Pulmonary artery endothelial cell (primary cell): ENCODE measurements at regions not wholly inside any gene's neighbourhood (a gene's known extent, or its start where the extent isn't known, plus 50 kb on each side); places are given as distances from the start of the nearest gene placed in this dataset.
"Not testable (repeated sequence)": the region's sequence is repeated elsewhere in the genome, so short reads cannot be mapped to it uniquely, and the experiment has no call there.

Experiments
- DNase-seq: peaks from one replicate; pipeline ENCODE4 v3.0.0-alpha.2; 2011; ENCODE audit warnings: low read depth, low spot score

DNA sequence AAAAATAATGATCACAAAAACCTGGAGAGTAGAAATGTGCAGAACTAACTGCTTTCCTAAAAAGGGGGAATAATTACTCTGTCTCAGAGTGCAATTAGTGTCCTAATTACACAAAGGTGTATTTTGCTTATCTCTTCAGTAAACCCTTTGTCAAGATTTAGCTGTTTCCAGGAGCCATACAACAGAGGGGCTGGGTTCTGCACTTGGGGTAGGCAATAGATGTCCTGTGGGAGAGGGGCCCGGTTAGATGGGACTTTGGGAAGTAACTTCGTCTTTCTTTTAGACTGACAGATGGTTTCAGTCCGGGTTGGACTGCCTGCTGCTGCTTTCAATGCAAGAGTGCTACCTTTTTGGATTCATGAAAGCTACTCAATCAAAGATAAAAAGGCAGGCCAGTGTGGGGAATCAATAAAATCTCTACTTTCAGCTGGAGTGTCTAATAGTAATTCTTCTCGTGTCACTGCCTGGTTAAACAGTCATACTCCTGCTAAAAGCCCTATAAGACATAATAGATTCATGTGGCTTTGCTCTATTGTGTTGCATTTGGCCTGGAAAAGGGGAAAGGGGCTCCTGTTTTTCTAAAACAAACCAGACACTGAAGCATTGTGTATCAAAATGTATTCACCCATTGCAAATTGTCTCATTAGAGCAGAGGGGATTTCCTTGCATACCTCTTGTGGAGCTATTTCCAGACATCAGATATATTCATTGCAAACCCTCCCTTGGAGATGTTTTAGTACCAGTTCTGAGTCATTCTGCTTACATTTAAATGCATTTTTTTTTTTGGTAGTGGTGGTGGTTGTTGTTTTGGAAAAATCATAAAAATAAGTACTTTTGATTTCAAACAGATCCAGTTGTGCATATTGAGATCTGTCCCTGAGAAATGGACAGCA, 83.3 kb upstream of the PCDH8 start:
- DNase-seq = no peak

DNA sequence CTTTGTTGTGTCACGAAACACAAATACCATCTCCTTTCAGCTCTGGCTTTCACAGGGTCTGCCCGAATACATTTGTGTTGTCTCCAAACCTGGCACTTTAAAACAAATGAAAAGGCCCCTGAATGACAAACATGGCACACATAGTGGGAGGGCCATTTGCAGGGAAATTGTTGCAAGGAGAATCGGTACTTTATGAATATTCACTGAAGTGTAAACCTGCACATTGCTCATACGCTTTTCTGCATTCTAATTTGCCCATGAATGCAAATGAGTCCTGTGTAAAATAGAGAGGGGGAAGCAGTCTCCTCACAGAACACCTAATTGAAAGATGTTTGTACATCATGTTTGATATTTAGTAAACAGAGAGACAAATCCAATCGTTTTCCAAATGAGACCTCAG, 82.7 kb upstream of the PCDH8 start:
- DNase-seq = no peak

DNA sequence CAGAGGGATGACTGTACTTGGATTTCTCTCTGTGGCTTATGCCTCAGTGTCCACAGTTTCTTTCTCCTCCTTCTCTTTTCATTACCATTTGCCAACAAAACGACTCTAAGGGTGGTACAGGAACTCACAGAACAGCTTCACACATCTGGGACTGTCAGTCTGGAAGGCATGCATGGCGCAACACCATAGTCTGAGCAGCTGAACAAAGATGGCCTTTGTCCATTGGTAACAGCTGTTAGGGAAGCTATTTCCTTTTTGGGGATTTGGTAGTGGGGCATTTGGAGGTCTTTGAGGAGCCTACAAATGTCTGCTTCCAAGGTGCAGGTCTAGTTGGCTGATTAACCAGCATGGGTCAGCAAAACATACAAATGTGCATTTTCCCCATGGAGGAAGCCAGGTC, 81.4 kb upstream of the PCDH8 start:
- no peak for DNase-seq

DNA sequence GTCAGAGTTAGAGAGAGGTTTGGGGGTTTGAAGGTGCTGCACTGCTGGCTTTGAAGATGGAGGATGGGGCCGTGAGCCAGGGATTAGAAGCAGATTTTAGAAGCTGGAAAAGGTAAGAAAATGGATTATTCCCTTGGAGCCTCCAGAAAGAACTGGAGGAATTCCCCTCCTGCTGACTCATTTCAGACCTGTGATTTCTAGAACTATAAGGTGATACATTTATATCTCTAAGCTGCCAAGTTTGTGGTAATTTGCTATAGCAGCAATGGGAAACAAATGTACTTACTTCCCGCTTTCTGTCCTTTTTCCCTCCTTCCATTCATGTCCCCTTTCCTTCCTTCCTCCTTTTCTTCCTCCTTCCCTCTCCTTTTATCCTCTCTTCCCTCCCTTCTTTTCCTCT, 78.5 kb upstream of the PCDH8 start:
- no peak for DNase-seq

DNA sequence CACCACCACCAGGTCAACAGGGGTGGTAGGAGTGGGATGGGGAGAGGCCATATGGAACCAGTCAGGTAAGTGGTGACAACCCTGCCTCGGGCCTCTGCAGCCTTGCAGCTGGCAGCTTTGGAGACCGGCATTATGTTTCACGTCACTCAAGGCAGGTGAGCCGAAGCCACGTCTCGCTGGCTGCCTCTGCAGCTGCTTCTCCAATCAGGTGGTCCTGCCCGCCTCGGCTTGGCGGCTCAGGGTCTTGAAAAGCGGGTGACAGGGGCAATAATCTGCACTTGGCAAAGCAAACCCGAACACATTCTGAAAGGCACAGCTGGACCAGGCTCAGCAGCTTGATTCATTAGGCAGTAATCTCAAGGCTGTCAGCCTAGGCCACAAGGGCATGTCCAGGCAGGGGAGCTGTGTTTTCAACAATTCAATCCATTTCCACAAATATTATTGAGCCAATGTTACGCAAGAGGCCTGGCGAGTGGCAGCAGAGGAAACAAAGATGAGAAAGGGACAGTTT, 77.4 kb upstream of the PCDH8 start:
- no peak for DNase-seq

DNA sequence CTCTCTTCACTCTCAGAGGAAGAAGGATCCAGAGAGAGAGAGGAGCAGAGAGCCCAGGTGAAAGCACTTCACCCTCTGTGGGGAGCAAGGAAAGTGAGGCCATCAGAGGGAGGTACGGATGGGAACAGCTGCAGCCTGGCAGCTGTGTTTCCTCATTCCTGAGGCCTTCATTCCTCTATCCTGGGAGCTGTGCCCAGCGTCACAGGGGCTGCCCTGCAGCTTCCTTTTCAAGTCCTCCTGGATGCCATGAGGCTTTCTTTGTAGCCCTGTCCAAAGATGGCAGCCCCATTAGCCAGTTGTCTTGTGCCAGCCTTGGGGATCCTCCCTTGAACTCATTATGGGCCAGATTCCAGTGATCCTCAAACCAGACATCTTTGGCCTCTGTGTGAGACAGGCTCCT, 76.8 kb upstream of the PCDH8 start:
- DNase-seq = no peak

DNA sequence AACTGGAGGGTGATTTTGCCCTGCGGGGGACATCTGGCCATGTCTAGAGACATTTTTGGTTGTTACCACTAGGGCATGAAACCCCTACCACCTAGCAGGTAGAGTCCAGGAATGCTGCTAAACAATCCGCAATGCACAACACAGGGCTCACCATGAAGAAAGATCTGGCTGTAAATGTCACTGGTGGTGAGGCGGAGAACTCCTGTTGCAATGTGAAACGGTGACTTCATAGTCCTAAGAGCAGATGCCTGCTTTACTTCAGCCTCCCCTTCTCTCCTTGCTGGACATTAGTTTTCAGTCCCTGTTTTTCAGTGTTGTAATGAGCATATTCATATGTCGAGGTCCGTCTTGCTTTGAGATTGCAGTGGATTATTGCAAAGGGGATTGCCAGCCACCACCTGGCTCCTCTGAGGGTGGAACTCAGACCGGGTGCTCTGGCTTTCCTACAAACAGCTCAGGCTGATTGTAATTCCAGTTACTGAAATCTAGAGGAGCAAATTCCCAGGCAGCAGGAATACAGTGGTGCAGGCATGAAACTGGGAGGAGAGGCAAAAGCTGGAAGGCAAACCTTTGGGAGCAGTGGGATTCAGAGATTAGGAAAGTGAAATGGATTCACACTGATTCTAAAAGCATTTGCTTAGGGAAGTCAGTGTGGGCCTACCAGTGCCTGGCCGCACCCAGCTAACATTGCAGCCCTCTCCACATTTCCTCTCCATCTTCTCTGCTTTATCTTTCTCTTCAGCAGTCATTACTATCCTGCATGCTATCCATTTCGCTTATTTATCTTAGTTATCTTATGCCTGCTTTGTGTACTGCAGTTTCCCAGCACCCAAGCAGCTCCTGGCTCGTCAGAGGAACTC, 76.1 kb upstream of the PCDH8 start:
- DNase-seq = no peak

DNA sequence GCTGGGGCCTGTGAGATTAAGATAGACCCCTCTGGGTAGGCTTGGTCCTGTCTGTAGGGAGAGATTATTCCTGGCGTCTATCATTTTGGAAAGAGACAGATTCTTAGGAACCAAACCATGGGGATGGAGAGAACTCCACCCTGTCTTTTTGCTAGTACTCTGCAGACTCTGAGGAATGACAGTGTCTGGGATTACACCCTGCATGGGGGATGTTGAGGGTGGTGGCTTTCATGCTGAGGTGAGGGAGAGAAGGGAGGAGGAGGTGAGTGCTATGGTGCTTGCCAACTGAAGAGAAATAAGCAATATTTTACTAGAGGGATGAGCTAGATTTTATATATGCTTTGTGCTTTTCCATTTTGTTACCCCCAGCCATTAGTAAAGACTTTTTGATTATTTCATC, 74.5 kb upstream of the PCDH8 start:
- no peak for DNase-seq

DNA sequence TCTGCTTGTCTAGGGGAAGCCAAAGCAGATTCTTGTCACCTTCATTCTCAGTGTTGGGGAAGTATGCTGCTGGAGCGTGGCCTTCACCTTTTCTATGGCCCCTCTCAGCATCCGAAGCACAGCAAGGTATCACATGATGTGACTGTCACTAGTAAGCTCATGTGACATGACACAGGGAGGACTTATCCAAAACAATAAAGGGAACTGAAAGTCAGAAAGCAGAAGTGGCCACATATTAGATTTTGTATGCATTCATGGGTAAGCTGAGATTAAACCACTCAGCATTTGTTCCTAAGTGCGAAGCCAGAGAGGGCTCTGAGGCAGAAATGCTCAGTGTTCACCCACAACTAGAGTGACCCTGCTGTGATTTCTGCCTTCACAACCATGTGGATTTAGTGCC, 72.8 kb upstream of the PCDH8 start:
- DNase-seq = no peak

DNA sequence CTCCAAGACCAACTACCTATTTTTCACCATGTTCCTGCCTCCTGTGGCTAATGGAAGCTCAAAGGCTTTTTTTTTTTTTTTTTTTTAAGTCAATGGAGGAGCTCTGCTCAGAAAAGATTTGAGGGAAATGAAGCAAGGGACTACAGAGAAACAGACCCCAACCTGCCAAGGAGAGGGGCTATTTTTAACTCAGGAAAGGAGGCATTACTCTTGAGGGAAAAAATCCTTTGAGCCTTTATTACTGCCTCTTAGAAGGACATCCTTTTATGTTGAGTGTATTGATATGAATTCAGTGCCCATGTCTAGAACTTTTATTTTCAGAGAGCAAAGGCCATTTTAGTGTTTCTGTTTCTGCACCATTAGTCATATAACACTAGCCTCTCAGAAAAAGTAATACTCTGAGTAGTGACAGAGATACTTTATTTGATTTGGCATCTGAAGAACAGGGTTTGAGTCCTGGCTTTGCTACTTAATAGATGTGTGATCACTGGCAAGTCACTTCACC, 68.1 kb upstream of the PCDH8 start:
- DNase-seq = no peak

DNA sequence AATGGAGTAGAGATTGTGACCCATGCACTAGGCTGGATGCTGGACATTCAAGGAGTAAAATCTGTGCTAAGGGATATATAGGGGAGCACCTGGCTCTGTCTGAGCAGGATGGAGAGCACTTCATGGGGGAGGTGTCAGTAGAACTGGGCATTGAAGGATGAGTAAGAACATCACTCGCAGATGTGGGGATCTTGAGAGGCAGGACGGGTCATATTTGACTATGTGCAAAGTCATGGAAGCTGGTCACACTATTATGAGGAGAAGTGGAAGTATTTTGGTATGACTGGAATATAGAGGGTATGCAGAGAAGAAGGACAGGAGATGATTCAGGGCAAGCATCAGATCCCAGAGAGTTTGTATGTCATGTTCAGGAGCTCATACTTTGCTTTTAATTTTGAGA, 62.9 kb upstream of the PCDH8 start:
- no peak for DNase-seq

DNA sequence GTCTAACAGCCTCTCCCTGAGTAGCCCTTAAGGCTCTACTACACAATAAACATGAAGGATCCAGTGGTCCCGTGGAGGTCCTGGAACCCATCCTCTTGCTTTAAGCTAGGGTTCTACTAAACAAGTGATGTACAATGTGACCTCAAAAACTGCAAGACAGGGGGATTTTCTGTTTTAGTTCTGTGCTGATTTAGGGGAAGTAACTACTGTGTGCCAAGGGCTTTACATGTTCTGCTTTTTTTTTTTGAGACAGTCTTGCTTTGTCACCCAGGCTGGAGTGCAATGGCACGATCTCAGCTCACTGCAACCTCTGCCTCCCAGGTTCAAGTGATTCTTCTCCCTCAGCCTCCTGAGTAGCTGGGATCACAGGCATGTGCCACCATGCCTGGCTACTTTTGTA, 61.9 kb upstream of the PCDH8 start:
- not testable (repeated sequence) for DNase-seq

DNA sequence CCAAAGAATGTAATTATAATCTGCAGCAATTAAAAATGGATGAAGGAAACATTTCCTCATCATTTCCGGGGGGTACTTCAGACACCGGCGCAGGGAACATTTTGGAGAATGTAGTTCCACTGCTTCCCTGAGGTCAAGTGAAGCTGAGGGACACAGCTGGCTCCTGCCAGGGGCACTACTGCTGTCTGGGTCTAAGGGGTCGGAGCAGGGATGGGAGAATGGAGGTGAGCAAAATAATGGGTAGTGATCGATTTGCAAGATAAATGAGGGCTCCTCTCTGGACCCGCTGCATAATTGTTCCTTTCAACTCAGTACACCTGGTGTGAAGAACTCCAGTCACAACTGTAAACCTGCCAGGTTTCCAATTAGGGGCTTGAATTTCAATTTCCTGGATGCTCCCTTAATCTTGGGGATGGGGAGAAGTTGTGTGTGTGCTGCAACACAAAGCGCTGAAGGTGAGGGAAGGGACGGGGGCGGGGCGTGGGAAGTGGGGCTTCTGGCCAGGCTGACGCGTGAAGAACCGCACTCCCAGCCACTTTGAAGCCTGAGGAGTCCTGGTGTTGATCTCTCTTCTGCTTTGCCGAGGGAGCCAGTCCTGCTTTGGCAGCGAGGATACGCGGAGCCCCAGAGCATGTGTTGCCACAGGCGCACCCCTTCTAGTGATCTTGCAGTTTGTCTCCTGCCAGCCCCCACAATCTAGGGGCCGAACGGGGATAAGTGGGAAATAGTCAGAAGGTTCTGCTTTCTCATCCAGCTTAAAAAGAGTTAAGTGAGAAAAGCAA, 57.9 kb upstream of the PCDH8 start:
- no peak for DNase-seq

DNA sequence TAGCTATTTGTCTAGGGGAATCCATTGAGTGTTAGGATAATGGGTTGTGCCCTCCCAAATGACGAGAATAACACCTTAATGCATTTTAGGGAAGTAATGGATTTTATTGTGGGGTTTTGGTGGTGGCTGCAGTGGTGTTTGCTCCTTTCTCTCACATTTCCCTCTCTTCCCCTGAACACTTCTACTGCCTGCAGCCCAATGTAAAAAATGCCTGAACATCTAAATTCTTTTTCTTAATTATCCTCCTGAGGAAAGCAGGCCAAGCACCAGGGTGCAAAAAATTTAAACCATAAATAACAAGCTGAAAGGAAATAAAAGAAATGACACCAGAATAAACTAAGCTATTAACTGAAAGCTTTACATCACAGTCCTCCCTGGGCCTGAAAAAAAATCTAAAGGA, 57.3 kb upstream of the PCDH8 start:
- no peak for DNase-seq

DNA sequence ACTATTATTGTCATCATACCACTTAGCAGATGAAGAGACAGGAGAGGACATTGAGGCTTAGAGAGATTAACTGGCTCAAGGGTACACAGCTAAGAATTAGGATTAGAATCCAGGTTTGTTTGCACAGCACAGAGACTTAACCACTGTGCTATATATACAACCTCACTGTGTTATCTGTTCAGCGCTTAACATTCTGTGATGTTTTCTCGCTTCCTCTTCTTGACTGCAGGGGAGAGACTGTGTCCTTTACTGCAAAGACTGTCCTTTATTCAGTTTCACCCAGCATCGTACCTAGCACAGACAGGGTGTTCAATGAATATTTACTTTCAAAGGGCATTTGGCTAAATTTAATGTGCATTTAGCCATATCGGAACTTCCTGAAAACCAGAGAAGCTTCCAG, 54.9 kb upstream of the PCDH8 start:
- no peak for DNase-seq

DNA sequence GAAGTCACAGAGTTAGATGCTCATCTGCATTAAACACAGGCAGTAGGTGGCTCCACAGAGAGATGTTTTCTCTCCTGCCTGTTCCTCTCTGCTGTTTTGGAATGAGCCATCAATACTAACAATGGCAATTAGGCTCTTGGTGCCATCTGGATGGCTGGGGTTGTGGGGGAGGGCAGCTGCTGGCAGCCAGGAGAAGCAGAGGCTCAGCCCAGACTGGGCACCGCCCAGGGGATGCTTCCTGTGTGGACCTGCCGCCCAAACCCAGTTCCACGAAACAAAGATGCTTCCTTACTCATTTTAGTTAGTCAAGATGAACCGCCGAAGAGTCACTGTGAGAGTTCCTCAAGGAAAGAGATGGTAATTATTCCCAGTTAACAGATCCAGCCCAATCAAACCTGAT, 50.8 kb upstream of the PCDH8 start:
- no peak for DNase-seq
